Kidney (tissue), 13 donors: ENCODE measurements at regions not wholly inside any gene's neighbourhood (a gene's known extent, or its start where the extent isn't known, plus 50 kb on each side); places are given as distances from the start of the nearest gene placed in this dataset.

Experiments
- DNase-seq, 5 donors: peaks; one replicate each; pipeline ENCODE4 v3.0.0-alpha.2; 2013 to 2020
- FAIRE-seq: peaks from 2 replicates; lab custom pipeline; 2012; peaks lifted over from hg19 to GRCh38; lab: Jason Lieb, UNC
- H3K27ac ChIP-seq, 2 donors: one replicate each; pipeline ENCODE4 v1.7.0; 2013; ENCODE audit warnings: low read depth in 2 of 2, low read length in 2 of 2, inconsistent platforms in 1 of 2
- H3K27me3 ChIP-seq: one replicate; pipeline ENCODE4 v1.7.1; 2013; ENCODE audit warnings: low read length, inconsistent platforms; ENCODE audit not compliant: control insufficient read depth, insufficient read depth
- H3K36me3 ChIP-seq, 3 donors: one replicate each; pipeline versions ENCODE4 v1.7.0 to v1.7.1; 2013; ENCODE audit warnings: low read length in 3 of 3, control low read depth in 1 of 3, inconsistent platforms in 1 of 3; ENCODE audit not compliant: insufficient read depth in 3 of 3, control insufficient read depth in 2 of 3
- H3K4me1 ChIP-seq, 3 donors: one replicate each; pipeline versions ENCODE4 v1.7.0 to v1.7.1; 2013; ENCODE audit warnings: low read length in 3 of 3, inconsistent platforms in 1 of 3, low read depth in 1 of 3; ENCODE audit not compliant: control insufficient read depth in 2 of 3, insufficient read depth in 2 of 3
- H3K4me3 ChIP-seq, 3 donors: one replicate each; pipeline versions ENCODE4 v1.7.0 to v1.8.1; 2013; ENCODE audit warnings: low read length in 3 of 3, control low read depth in 1 of 3, inconsistent platforms in 1 of 3
- H3K9ac ChIP-seq, 3 donors: one replicate each; pipeline versions ENCODE4 v1.7.0 to v1.7.1; 2013; ENCODE audit warnings: low read length in 3 of 3, control low read depth in 1 of 3, inconsistent platforms in 1 of 3
- H3K9me3 ChIP-seq, 3 donors: one replicate each; pipeline versions ENCODE4 v1.7.0 to v1.7.1; 2013; ENCODE audit warnings: low read length in 3 of 3, control low read depth in 1 of 3, inconsistent platforms in 1 of 3; ENCODE audit not compliant: control insufficient read depth in 2 of 3, insufficient read depth in 1 of 3
- CTCF ChIP-seq: IDR thresholded peaks from 3 replicates; pipeline ENCODE4 v1.5.1; 2012; ENCODE audit warnings: mild to moderate bottlenecking, moderate library complexity, borderline replicate concordance; ENCODE audit not compliant: insufficient read depth; ENCODE audit errors: extremely low read depth
- intact Hi-C: fragments of 100-400 bp; cut with DNase I; formaldehyde crosslinking; loops from one replicate; pipeline ENCODE4 v1.11.1; 2022
- donor health status: control.
- donor health status: control.
- donor health status: control.
- donor health status: control.
- donor health status: control.
- donor health status: DM: yes; HTN: yes; CAD: no.
- donor health status: Normal renal cell carcinoma (clear cell type).

- Histone ChIP-seq H3K9me3 (no peaks in the 10 kb centered on the region), H3K27me3 (no peaks in the 10 kb centered on the region), H3K4me1 (peaks cover 0 to 8% (median 4%) of the 10 kb centered on the region in 3 donors), H3K9ac (no peak overlapping the region), H3K27ac (no peak overlapping the region), H3K4me3 (no peak overlapping the region), H3K36me3 (no peaks in the 10 kb centered on the region)
- FAIRE-seq (no peak), DNase-seq (no peak)
- intact Hi-C loops: no loop called here
- no peak for TF ChIP-seq CTCF
These were observed 90.7 kb downstream of the ATP1A1 start for GRCh38 chr1:116463730-116464129.
